Parathyroid adenoma (tissue), 2 donors: ENCODE measurements at regions not wholly inside any gene's neighbourhood (a gene's known extent, or its start where the extent isn't known, plus 50 kb on each side); places are given as distances from the start of the nearest gene placed in this dataset.
"Not testable (repeated sequence)": the region's sequence is repeated elsewhere in the genome, so short reads cannot be mapped to it uniquely, and the experiment has no call there.

ENCODE experiments used
- H2AFZ ChIP-seq: fragments of 300-600 bp; sonication (generic); one replicate; pipeline ENCODE4 v1.7.0; 2017; ENCODE audit warnings: antibody characterized with exemption, mild to moderate bottlenecking
- H3K27ac ChIP-seq: fragments of 300-600 bp; sonication (generic); one replicate; pipeline ENCODE4 v1.7.0; 2017
- H3K27me3 ChIP-seq: fragments of 300-600 bp; sonication (generic); one replicate; pipeline ENCODE4 v1.7.0; 2017; ENCODE audit warnings: low read length; ENCODE audit not compliant: control insufficient read depth, insufficient read depth
- H3K36me3 ChIP-seq: fragments of 300-600 bp; sonication (generic); one replicate; pipeline ENCODE4 v1.7.0; 2017; ENCODE audit warnings: low read length; ENCODE audit not compliant: control insufficient read depth, insufficient read depth
- H3K4me1 ChIP-seq: fragments of 300-600 bp; sonication (generic); one replicate; pipeline ENCODE4 v1.7.0; 2017; ENCODE audit warnings: control low read depth
- H3K4me2 ChIP-seq: fragments of 300-600 bp; sonication (generic); one replicate; pipeline ENCODE4 v1.7.0; 2017; ENCODE audit warnings: low read length
- H3K4me3 ChIP-seq: fragments of 300-600 bp; sonication (generic); one replicate; pipeline ENCODE4 v1.7.0; 2017; ENCODE audit warnings: low read depth, low read length
- H3K79me2 ChIP-seq: fragments of 300-600 bp; sonication (generic); one replicate; pipeline ENCODE4 v1.7.0; 2017; ENCODE audit warnings: control low read depth
- H3K9ac ChIP-seq: fragments of 300-600 bp; sonication (generic); one replicate; pipeline ENCODE4 v1.7.0; 2017; ENCODE audit warnings: mild to moderate bottlenecking
- H3K9me3 ChIP-seq: fragments of 300-600 bp; sonication (generic); one replicate; pipeline ENCODE4 v1.7.0; 2017; ENCODE audit warnings: low read length; ENCODE audit not compliant: control insufficient read depth
- CTCF ChIP-seq: fragments of 300-600 bp; sonication (generic); IDR thresholded peaks from one replicate; pipeline ENCODE4 v1.7.0; 2017; ENCODE audit warnings: antibody characterized with exemption, mild to moderate bottlenecking
- donor health status: primary hyperparathyroidism.

GRCh38 chr4:52510939-52511565 lies 148.0 kb downstream of the USP46 start:
- Histone ChIP-seq H3K9me3 (no peaks in the 10 kb centered on the region), H3K4me1 (no peaks in the 10 kb centered on the region), H3K79me2 (no peaks in the 10 kb centered on the region), H3K4me3 (no peak overlapping the region), H3K27ac (no peak overlapping the region), H2AFZ (no peak overlapping the region), H3K36me3 (no peaks in the 10 kb centered on the region), H3K27me3 (no peaks in the 10 kb centered on the region), H3K4me2 (no peak overlapping the region), H3K9ac (no peak overlapping the region)
- TF ChIP-seq CTCF: no peak

DNA sequence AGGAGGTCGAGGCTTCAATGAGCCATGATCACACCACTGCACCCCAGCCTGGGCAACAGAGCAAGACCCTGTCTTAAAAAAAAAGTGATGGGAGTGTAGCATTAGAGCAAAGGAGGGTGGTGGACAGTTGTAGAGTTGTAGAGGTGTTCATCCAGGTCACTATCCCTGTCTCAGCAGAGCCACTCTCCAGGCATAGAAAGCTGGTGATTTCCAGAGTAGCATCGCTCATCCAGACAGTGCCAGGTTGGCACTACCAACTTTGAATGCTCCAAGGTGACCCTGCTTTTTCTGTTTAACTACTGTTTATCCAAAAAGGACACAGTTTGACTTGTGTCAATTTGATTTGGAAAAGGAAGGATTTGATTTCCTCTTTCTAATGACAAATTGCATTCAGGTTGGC lies 147.3 kb downstream of the USP46 start:
- Histone ChIP-seq H3K27ac (no peak overlapping the region), H3K9me3 (no peaks in the 10 kb centered on the region), H2AFZ (no peak overlapping the region), H3K27me3 (no peaks in the 10 kb centered on the region), H3K4me2 (no peak overlapping the region), H3K4me1 (no peaks in the 10 kb centered on the region), H3K4me3 (no peak overlapping the region), H3K9ac (no peak overlapping the region), H3K79me2 (no peaks in the 10 kb centered on the region), H3K36me3 (no peaks in the 10 kb centered on the region)
- no peak for TF ChIP-seq CTCF

DNA sequence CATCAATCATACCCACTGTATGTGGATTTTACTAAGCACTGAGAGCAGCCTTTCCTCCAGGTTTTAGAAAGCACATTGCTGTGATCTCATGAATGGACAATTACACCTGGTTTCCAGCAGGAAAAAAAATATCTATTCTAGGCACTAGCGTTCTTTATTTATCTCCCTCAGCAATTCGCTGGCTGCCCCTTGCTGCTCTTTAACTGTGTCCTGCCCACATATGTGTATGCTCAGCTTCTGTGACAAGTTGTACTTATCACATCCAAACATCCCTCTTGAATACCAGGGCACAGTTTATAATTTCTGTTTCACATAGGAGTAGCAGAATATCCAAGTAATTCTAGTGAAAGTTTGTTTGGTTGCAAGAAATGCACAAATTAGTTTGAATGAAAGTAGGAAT lies 146.8 kb downstream of the USP46 start:
- Histone ChIP-seq H3K4me3 (no peak overlapping the region), H3K36me3 (no peaks in the 10 kb centered on the region), H3K9ac (no peak overlapping the region), H3K4me2 (no peak overlapping the region), H3K27ac (no peak overlapping the region), H2AFZ (no peak overlapping the region), H3K4me1 (no peaks in the 10 kb centered on the region), H3K27me3 (no peaks in the 10 kb centered on the region), H3K9me3 (no peaks in the 10 kb centered on the region), H3K79me2 (no peaks in the 10 kb centered on the region)
- no peak for TF ChIP-seq CTCF

DNA sequence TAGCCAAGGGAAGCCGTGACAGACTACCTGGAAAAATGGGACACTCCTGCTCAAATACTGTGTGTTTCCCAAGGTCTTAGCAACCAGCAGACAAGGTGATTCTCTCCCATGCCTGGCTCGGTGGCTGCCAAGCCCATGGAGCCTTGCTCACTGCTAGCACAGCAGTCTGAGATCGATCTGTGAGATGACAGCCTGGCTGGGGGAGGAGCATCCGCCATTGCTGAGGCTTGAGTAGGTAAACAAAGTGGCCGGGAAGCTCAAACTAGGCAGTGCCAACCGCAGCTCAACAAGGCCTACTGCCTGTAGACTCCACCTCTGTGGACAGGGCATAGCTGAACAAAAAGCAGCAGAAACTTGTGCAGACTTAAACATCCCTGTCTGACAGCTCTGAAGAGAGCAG lies 137.0 kb downstream of the USP46 start:
- not testable (repeated sequence) for H3K36me3 ChIP-seq, H3K9ac ChIP-seq, H3K4me3 ChIP-seq, H3K79me2 ChIP-seq, H3K27ac ChIP-seq, H3K27me3 ChIP-seq, H2AFZ ChIP-seq, H3K9me3 ChIP-seq, H3K4me1 ChIP-seq, H3K4me2 ChIP-seq

DNA sequence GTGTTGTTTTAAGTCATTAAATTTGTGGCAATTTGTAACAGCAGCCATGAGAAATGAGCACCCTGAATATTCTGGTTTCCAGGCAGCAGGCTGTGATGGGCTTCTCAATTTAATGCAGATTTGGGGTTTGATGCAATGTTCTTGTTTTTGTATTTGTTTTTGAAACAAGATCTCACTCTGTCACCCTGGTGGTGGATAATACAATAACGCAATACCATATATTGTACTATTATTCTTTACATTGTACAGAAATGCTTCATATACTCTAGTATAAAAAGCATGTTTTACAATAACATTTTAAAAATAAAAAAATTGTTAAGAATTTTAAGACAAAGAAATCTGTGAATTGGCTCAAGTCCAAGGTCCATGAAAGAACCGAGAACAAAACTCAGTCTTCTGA lies 129.1 kb downstream of the USP46 start:
- Histone ChIP-seq H3K9me3 (no peaks in the 10 kb centered on the region), H3K4me2 (no peak overlapping the region), H3K9ac (no peak overlapping the region), H3K4me3 (no peak overlapping the region), H3K27me3 (no peaks in the 10 kb centered on the region), H3K79me2 (no peaks in the 10 kb centered on the region), H3K27ac (no peak overlapping the region), H2AFZ (no peak overlapping the region), H3K4me1 (no peaks in the 10 kb centered on the region), H3K36me3 (no peaks in the 10 kb centered on the region)
- TF ChIP-seq CTCF: no peak
